NCI-H1105 treated with DMSO at 0.1 percent for 48 hours (cell line): ENCODE measurements at regions not wholly inside any gene's neighbourhood (a gene's known extent, or its start where the extent isn't known, plus 50 kb on each side); places are given as distances from the start of the nearest gene placed in this dataset.
"Not testable (repeated sequence)": the region's sequence is repeated elsewhere in the genome, so short reads cannot be mapped to it uniquely, and the experiment has no call there.

Experiments
- DNase-seq: peaks from one replicate; lab custom pipeline; 2025; lab: John Stamatoyannopoulos, UW

DNA sequence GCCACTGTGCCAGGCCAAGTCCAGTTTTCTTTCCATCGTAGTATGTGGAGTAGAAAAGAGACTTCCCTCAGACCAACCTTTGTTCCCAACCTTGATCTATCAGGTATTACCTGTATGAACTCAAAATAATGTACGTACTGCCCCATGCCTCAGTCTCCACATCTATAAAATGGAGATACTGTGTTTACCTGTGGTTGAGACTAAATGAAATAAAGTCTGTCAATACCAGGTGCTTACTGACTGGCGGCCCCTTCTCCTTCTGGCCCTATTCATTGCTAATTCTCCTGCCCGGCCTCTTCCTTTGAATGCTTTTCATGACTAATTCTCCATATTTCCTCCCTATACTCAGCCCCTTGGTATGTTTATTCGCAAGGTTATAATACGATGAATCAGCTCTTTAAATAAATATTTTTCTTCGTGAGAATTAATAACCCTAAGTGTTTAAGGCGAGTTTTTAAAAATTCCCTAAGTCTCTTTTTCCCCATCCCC is 89.6 kb upstream of the BASP1 start:
- DNase-seq = no peak

- no peak for DNase-seq
Observed at GRCh38 chr5:17129093-17129849, 88.2 kb upstream of the BASP1 start.

GRCh38 chr5:17130302-17130701 is 87.1 kb upstream of the BASP1 start:
- DNase-seq = not testable (repeated sequence)

DNA sequence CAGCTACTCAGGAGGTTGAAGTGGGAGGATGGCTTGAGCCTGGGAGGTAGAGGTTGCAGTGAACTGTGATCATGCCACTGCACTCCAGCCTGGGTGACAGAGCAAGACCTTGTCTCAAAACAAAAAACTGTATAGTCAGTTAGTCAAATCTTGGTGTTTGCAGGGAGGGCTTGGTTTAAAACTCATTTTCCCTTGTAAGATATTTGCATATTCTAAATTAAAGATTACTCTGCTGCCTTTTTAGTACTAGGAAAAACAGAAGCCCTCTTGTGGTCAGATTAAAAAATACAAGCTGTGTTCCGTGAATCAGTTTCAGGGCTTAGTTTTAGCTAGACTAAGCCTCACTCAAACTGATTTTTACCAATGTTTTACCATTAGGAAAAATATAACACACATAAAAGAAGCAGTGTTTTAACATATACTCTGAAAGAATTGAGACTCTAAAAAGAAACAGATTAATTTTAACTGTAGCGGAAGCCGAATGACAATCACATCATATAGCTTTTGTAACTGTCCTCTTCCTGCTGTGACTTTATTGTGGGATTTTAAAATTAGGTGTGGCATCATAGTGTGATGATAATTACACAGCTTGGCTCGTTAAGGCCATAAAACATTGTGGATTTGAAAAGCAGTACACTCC is 84.9 kb upstream of the BASP1 start:
- DNase-seq = peak; percentile 11

DNA sequence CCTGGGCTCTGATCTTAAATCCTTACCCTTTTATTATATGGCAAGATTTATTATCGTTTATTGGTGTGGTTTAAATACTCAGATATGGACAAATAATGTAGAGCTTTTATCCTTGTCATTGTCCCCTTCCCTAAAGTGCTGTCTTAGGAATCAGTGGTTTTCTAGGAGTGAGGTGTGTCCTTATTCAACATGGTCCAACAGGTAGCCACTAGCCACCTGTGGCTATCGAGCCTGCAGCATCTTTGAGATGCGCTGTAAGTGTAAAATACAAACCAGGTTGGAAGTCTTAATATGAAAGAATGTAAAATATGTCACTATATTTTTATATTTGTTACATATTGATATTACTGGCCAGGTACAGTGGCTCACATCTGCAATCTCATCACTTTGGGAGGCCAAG is 82.4 kb upstream of the BASP1 start:
- no peak for DNase-seq

- no peak for DNase-seq
Observed at GRCh38 chr5:17143335-17143734, 74.1 kb upstream of the BASP1 start.

DNA sequence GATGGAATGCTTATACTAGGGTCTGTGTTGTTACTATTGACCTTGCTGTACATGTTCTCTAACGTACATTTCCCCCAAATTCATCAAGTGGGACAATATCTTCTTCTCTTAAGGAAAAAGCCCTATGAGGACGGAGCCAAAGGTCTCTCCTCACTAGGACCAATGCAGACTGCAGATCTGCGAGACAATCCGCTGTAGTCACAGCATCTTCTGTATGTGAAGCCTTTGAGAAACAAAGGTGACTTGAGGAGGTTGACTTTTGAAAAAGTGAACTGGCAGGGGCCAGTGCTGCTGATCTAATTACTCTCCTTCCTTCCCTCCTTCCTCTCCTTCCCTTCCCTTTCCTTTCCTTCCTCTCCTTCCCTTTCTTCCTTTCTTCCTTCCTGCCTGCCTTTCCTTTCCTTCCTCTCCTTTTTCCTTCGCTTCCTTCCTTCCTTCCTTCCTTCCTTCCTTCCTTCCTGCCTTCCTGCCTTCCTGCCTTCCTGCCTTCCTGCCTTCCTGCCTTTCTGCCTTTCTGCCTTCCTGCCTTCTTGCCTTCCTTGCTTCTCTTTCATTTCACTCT is 71.1 kb upstream of the BASP1 start:
- DNase-seq = no peak

DNA sequence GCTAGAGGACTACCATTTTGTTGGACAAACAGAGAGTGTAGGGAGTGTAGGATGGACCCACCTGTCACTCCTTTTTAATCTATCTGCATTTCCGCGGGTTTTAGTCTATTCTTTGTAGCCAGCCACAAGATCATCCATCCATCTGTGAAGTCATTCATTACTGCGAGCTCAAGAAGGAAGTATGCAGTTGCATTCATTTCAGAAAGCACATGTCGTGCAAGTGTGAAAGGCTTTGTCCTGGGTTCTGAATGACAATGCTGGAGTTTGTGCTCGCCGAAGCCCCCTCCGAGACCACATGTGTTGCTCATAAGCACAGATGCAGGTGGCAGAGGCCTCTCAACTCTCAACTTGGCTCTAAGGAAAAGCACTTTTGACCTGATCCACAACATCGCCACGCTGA is 70.3 kb upstream of the BASP1 start:
- DNase-seq = no peak

DNA sequence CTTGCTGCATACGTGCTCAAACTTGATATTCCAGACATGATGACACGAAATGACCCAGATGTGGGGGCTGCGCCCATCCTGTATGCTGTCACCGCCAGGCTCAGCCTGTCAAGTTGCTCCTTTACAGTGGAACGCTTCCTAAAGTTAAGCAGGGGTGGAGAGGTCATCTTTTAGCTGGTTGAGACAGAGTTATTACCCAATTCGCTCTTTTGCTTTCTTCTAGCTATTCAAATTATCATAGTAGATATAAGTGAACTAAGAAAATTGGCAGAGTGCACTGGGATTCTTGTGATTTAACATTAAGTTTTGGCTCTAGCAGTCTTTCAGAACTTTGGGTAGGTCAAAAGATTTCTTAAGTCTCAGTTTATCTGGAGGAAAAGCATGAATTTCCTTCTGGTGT is 69.8 kb upstream of the BASP1 start:
- DNase-seq = no peak

DNA sequence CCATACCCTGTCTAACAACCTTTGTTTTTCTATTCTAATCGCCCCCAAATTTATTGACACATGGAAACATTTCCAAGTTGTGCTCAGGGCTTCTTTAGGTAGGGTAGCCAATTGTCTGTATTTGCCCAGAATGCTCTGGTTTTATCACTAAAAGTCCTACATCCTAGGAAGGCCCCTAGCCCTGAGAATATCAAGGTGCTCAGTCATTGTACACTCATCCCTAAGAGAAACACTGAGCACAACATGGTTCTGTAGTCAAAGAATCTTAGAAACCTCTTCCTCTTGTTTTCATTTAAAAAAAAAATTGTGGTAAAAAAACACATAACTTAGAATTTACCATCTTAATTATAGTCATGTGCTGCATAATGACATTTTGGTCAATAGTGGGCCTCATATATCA is 69.0 kb upstream of the BASP1 start:
- DNase-seq = no peak

- DNase-seq = no peak
Observed at GRCh38 chr5:17149786-17150185, 67.6 kb upstream of the BASP1 start.

DNA sequence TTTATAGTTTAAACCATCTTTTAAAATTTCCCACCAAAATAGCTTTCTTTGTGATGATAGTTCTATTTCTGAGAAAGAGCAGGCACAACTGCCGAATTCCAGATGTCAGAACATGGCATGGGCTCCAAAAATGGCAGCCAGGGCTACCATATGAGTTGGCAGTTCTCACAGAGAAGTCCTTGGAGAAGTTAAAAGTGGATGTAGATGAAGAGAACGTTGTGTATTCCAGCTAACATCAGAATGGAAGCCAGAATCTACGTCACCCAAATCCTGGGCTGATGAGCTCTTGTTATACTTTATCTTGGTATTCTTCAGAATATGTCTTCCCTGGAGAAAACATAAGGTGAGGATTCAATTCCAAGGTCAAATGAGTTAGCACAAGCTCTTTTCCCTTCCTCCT is 66.9 kb upstream of the BASP1 start:
- no peak for DNase-seq

- DNase-seq = no peak
Observed at GRCh38 chr5:17151686-17152085, 65.7 kb upstream of the BASP1 start.

DNA sequence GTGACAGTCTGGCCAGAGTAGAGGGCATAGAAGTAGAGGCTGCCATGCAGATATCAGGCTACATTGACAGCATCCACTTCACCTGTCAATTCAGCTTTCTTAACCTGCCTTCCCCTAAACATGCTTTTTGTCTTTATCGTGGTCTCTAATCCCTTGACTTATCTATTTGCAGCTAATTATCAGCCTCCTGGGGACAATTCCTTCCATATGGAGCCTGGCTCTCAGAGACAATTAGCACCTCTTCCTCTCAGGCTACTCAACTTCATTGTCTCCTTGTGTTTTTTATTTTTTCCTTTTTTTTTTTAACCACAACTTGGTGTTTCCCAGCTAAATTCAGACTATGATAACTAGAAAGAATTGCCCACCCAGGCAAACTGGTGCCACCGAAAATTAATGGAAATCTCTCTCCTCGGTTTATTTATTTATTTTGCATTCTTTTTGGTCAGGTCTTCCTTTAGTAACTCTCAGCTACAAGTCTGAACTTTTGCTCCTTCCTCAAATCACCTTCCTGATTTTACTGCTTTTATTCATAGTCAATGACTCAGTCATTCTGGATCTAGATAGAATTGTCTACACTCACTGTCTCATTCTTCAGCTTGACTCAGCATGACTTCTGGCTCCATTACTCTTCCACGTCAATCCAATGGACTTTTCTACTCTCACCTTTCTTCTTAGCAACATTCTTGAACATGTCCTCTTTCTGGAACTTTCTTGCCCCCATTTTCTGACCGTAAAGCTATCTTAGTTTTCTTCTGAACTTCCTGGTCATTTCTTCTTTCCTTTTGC is 63.0 kb upstream of the BASP1 start:
- DNase-seq = no peak

DNA sequence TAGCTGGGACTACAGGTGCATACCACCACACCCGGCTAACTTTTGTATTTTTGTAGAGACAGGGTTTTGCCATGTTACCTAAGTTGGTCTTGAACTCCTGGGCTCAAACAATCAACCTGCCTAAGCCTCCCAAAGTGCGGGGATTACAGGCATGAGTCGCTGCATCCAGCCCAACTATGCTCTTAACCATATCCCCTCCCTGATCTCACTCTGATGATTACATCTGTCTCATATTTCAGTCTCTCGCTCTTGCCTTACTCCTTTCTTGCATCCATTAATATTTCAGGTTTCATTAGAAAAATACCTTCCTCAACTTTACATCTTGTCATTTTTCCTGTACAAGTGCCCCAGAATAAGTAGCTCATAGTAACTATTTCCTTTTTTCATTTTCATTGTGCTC is 61.0 kb upstream of the BASP1 start:
- DNase-seq = no peak

DNA sequence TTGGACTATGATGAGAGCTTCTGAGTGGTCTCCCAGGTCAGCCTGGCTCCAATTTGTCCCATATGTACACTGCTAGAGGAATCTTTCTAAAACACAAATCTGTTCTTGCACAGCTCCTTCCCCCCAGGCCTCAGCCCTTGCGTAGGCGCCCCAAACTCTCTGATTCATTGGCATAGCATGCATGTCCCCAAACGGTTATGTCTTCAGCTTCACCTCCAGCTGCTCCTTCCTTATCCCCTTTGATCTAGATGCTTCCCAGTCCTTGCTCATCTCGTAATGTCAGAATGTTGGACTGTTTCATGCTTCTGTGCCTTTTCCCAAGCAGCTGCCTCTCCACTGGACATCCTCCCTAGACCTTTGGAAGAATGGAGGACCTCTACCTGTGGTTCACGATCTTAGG is 60.1 kb upstream of the BASP1 start:
- no peak for DNase-seq

- no peak for DNase-seq
Observed at GRCh38 chr5:17157916-17158529, 59.4 kb upstream of the BASP1 start.

DNA sequence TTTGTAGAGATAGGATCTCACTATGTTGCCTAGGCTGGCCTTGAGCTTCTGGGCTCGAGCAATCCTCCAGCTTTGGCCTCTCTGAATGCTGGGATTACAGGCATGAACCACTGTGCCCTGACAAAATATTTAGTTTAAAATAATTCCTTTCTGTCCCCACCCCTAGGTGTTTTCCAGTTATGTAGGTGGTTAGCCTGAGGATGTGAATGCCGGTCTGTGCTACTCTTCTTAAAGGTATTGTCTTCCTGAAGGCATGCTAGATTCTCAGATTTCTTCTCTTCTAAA is 56.7 kb upstream of the BASP1 start:
- no peak for DNase-seq

DNA sequence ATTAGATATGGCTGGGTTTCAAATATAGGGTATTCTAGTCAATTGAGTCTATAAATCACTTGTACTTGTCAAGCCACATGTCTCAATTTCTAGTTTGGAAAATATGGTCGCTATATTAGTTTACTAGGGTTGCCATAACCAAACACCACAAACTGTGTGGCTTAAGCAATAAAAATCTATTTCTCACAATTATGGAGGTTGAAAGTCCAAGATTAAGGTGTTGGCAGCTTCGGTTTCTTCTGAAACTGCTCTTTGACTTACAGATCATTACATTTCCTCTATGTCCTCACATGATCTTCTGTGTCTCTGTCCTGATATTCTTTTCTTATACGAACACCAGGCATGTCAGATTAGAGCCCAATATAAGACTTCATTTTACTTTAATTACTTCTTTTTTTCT is 55.8 kb upstream of the BASP1 start:
- no peak for DNase-seq

DNA sequence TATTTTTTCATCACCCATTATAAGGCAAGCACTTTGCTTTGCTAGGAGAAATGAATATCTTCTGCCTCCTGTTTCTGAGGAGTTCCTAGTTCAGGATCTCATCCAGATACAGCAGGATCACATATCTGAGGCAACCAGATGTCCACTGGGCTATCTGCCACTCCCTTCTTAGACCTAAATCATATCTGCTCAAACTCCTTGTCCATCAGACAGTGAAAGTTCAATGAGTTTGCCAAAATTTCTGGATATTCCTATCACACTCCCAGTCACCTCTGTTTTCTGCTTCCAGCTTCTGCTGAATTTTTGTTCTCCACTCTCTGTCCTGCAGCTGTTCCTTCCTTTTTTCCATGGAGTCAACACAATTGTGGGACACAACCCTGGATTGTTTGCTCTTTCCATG is 54.2 kb upstream of the BASP1 start:
- no peak for DNase-seq

DNA sequence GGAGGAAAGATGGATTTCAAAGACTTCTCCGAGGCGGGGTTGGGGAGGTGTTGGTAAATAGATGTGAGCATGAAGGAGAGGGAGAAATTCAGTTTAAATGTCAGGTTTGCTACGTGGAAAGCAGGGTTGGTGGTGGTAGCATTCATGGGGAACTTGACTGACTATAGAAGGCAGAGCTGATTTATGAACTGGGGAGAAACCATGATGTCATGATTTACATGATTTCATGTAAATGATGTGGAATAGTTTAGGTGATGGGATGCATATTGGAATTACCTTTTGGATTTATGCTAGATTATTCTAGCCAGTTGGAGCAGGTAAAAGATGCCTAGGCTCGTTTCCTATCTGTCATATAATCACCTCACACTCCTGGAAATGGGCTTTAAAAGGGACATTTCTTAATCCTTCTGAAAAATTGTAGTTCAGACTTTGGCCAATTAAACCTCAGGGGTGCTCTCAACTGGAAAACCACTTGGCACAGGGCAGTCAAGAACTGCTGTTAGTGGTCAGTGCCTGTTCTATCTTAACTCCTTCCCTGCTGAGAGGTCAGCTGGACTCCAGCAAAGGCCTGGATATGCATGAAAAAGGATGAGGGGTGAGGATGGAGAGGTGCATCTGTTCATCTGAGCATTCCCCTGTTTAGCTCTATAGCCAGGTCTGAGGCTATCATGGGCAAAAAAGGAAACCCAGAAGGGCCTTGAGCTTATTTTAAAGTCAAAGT is 50.1 kb upstream of the BASP1 start:
- no peak for DNase-seq
